Fibroblast of lung (primary cell): ENCODE measurements at regions not wholly inside any gene's neighbourhood (a gene's known extent, or its start where the extent isn't known, plus 50 kb on each side); places are given as distances from the start of the nearest gene placed in this dataset.

Source experiments
- CTCF ChIP-seq, 2 donors: IDR thresholded peaks in 1 of 2; conservative IDR thresholded peaks in 1 of 2; 1 replicate in 1 of 2; 2 replicates in 1 of 2; pipeline ENCODE4 v1.5.1; 2011 to 2012; ENCODE audit warnings: low read length in 2 of 2, control low read depth in 1 of 2, inconsistent platforms in 1 of 2, low read depth in 1 of 2, mild to moderate bottlenecking in 1 of 2
- EZH2 ChIP-seq: IDR thresholded peaks from 2 replicates; pipeline ENCODE4 v1.5.1; 2012; ENCODE audit warnings: low read length, control low read depth, mild to moderate bottlenecking; ENCODE audit errors: missing control alignments

GRCh38 chr20:54347166-54347833 is 128.1 kb upstream of the DOK5 start:
- TF ChIP-seq CTCF (conservative IDR thresholded peaks at IDR 0.05 in 1 of 2, IDR thresholded peaks at IDR 0.05 in 1 of 2; ENCODE audit: low read depth in 1 of 2, low read length in 2 of 2) (no peak), EZH2 (no peak)
